Lower leg skin (tissue), 3 donors: ENCODE measurements at regions not wholly inside any gene's neighbourhood (a gene's known extent, or its start where the extent isn't known, plus 50 kb on each side); places are given as distances from the start of the nearest gene placed in this dataset.

Experiments
- CTCF ChIP-seq, 3 donors: fragments of 450-650 bp; IDR thresholded peaks; one replicate each; pipeline ENCODE4 v1.5.1; 2016; ENCODE audit warnings: antibody characterized with exemption in 3 of 3, mild to moderate bottlenecking in 3 of 3, moderate library complexity in 2 of 3
- POLR2A ChIP-seq, 2 donors: fragments of 450-650 bp; IDR thresholded peaks; one replicate each; pipeline ENCODE4 v1.6.1; 2016 to 2017; ENCODE audit warnings: antibody characterized with exemption in 2 of 2, mild to moderate bottlenecking in 1 of 2, moderate library complexity in 1 of 2

GRCh38 chr3:72154391-72155335 is 369.7 kb upstream of the PROK2 start:
- TF ChIP-seq CTCF (IDR thresholded peaks at IDR 0.05) (no peak), POLR2A (IDR thresholded peaks at IDR 0.05) (no peak)
